GM12892 (cell line): ENCODE measurements at regions not wholly inside any gene's neighbourhood (a gene's known extent, or its start where the extent isn't known, plus 50 kb on each side); places are given as distances from the start of the nearest gene placed in this dataset.

Source experiments
- POLR2A ChIP-seq: IDR thresholded peaks from 2 replicates; pipeline ENCODE4 v1.6.1; 2011; ENCODE audit warnings: low read depth, low read length, control low read depth
- POLR2AphosphoS5 ChIP-seq: IDR thresholded peaks from 2 replicates; pipeline ENCODE4 v1.6.1; 2011; ENCODE audit warnings: low read depth, low read length, control low read depth

GRCh38 chr9:78428640-78429039 is 131.7 kb downstream of the PSAT1 start:
- TF ChIP-seq POLR2A: no peak
- TF ChIP-seq POLR2AphosphoS5: no peak
